Thyroid gland (tissue), 4 donors: ENCODE measurements at regions not wholly inside any gene's neighbourhood (a gene's known extent, or its start where the extent isn't known, plus 50 kb on each side); places are given as distances from the start of the nearest gene placed in this dataset.

Experiments
- POLR2A ChIP-seq, 2 donors: fragments of 450-650 bp; IDR thresholded peaks; one replicate each; pipeline ENCODE4 v1.6.1; 2017; ENCODE audit warnings: antibody characterized with exemption in 2 of 2, mild to moderate bottlenecking in 2 of 2, moderate library complexity in 1 of 2
- TF ChIP-seq, protein P1 (sequence below), 6 experiments: fragments of 200-600 bp in 3 of 6; fragments of 450-650 bp in 3 of 6; sonication (generic) in 3 of 6; IDR thresholded peaks; one replicate each; pipeline ENCODE4 v1.5.1; 2016 to 2019; ENCODE audit warnings: antibody characterized with exemption in 6 of 6, mild to moderate bottlenecking in 2 of 6, inconsistent platforms in 1 of 6, moderate library complexity in 1 of 6

DNA sequence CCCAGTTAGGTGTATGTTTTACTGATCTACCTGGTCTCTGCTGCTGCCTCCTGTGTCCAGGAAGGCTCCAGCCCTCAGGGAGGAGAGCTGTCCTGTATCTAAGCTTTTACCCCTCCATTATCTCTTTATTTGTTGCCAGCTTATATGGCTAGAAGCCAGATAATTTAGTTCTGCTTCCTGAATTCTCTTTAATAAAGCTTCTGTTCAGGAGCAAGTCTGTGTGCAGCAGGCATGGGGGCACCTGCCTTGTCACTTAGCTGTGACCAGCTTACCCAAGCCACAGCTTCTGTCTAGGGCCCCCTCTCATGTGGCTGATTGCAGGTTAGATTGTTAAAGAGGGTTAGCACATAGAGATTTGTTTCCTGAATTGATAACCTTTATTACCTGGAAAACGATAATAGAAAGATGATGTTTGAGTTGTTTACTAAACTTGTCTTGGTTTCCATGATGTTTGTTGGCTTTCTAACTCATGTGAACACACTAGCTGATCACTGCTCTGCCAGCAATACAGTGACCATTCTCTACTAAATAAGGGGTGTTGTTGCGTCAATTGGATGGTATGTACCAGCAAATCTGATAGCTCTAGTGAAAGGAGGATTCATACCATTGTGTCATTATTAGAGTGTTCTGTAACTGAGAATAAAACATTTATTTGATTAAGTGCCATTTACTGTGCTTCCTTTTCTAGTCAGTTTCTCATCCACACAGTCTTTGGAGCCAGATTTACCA, 189.8 kb upstream of the ANK2 start:
- TF ChIP-seq, protein P1, sequence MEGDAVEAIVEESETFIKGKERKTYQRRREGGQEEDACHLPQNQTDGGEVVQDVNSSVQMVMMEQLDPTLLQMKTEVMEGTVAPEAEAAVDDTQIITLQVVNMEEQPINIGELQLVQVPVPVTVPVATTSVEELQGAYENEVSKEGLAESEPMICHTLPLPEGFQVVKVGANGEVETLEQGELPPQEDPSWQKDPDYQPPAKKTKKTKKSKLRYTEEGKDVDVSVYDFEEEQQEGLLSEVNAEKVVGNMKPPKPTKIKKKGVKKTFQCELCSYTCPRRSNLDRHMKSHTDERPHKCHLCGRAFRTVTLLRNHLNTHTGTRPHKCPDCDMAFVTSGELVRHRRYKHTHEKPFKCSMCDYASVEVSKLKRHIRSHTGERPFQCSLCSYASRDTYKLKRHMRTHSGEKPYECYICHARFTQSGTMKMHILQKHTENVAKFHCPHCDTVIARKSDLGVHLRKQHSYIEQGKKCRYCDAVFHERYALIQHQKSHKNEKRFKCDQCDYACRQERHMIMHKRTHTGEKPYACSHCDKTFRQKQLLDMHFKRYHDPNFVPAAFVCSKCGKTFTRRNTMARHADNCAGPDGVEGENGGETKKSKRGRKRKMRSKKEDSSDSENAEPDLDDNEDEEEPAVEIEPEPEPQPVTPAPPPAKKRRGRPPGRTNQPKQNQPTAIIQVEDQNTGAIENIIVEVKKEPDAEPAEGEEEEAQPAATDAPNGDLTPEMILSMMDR (IDR thresholded peaks at IDR 0.05) = no peak
- no peak for TF ChIP-seq POLR2A (IDR thresholded peaks at IDR 0.05)
